ENCODE measurements at regions not wholly inside any gene's neighbourhood (a gene's known extent, or its start where the extent isn't known, plus 50 kb on each side); places are given as distances from the start of the nearest gene placed in this dataset.

DNA sequence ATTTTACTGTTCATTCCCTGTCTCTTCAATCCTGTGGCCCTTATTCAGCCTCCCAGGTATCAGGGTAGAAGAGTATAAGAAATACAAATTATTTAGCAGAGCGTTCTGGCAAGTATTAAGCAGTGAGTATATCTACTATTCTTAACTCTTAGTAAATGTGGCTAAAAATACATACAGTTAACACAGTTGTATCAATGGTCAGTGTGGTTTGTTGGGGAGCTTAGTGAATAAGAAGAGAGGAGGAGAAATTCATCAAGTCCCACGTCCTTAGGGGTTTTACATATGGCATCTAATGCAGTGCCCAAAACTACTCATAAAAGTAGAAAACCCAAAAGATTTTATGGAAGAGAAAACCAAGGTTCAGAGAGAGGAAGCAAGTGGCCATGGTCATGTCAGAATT, 691.0 kb upstream of the SGCG start:
- no peaks in the 10 kb centered on the region for H3K27me3 ChIP-seq
- no peaks in the 10 kb centered on the region for H3K9me3 ChIP-seq
- 78 to 84% methylated on average over 2 of the region's 2 CpGs for WGBS, 2 donors
- H3K36me3 ChIP-seq (ENCODE audit: low read depth, missing control alignments): no peaks in the 10 kb centered on the region
- no peak overlapping the region for H3K27ac ChIP-seq
- TF ChIP-seq POLR2A (IDR thresholded peaks at IDR 0.05): no peak
- TF ChIP-seq, protein P1, sequence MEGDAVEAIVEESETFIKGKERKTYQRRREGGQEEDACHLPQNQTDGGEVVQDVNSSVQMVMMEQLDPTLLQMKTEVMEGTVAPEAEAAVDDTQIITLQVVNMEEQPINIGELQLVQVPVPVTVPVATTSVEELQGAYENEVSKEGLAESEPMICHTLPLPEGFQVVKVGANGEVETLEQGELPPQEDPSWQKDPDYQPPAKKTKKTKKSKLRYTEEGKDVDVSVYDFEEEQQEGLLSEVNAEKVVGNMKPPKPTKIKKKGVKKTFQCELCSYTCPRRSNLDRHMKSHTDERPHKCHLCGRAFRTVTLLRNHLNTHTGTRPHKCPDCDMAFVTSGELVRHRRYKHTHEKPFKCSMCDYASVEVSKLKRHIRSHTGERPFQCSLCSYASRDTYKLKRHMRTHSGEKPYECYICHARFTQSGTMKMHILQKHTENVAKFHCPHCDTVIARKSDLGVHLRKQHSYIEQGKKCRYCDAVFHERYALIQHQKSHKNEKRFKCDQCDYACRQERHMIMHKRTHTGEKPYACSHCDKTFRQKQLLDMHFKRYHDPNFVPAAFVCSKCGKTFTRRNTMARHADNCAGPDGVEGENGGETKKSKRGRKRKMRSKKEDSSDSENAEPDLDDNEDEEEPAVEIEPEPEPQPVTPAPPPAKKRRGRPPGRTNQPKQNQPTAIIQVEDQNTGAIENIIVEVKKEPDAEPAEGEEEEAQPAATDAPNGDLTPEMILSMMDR (IDR thresholded peaks at IDR 0.05): no peak
- H3K4me3 ChIP-seq: no peak overlapping the region
- intact Hi-C loops (cut with DNase I; ENCODE audit: low total_unique reads): no loop called here
- no peak for DNase-seq
- no peaks in the 10 kb centered on the region for H3K4me1 ChIP-seq

DNA sequence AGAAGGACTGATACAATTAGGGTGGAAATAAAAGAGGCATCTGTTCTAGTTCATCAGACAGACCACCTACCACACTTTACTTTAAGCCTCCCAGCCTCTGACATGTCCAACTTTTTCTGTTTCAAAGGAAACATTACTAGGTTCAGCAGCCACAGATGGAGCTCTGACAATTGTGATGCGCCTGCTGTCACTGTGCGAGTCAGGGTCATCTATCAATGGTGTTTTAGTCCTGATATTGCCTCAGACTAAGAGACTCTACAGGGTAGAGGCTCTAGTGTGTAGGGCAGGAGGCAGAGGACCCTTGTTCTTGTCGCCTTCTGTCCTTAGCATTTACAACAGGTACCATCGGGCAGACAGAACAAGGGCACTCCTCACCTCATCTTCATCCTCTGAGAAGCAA, 685.0 kb upstream of the SGCG start:
- H3K9me3 ChIP-seq: no peaks in the 10 kb centered on the region
- no peak overlapping the region for H3K4me3 ChIP-seq
- 76 to 82% methylated on average over 4 of the region's 4 CpGs for WGBS, 2 donors
- DNase-seq: no peak
- H3K27ac ChIP-seq: no peak overlapping the region
- intact Hi-C loops (cut with DNase I; ENCODE audit: low total_unique reads): no loop called here
- no peaks in the 10 kb centered on the region for H3K4me1 ChIP-seq
- H3K36me3 ChIP-seq (ENCODE audit: low read depth, missing control alignments): no peaks in the 10 kb centered on the region
- H3K27me3 ChIP-seq: no peaks in the 10 kb centered on the region
- TF ChIP-seq POLR2A (IDR thresholded peaks at IDR 0.05): no peak
- TF ChIP-seq, protein P1 (IDR thresholded peaks at IDR 0.05): no peak

DNA sequence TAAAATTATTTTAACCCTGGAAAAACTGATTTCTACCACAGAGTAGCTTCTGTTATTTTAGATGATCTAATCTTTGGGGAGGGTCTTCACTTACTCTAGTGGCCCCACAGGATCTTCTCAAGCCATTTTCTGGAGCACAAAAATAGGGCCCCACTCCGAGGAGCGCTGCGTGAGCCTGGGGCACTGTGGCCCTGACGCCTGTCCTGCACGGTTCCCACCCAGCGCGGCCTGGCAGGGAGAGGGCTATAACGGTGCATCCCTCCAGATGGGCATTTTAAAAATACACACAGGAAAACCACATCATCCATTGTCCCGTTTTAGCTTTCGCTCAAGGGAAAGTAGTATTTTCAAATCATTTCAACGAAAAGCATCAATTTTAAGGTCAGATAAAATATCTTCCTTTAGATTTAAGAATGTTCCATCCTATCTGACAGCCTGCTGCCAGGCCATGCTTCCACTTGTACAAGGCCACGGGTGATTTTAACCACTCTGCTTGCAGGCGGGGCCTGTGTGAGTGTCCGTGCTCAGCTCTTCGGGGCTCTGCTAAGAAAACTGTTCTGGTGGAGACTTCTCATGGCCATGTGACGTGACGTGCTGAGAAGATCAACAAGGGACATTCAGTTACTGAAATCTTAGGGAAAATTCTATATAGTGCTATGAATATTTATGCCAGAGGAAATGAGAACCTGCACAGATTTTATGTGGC, 683.8 kb upstream of the SGCG start:
- Histone ChIP-seq H3K9me3 (no peaks in the 10 kb centered on the region), H3K27ac (no peak overlapping the region), H3K36me3 (ENCODE audit: low read depth, missing control alignments) (no peaks in the 10 kb centered on the region), H3K27me3 (no peaks in the 10 kb centered on the region), H3K4me3 (no peak overlapping the region), H3K4me1 (no peaks in the 10 kb centered on the region)
- no peak for TF ChIP-seq POLR2A (IDR thresholded peaks at IDR 0.05)
- TF ChIP-seq, protein P1 (IDR thresholded peaks at IDR 0.05): no peak
- DNase-seq: no peak
- intact Hi-C loops (cut with DNase I; ENCODE audit: low total_unique reads): no loop called here
- WGBS, 2 donors: 73 to 80% methylated on average over 17 of the region's 17 CpGs

DNA sequence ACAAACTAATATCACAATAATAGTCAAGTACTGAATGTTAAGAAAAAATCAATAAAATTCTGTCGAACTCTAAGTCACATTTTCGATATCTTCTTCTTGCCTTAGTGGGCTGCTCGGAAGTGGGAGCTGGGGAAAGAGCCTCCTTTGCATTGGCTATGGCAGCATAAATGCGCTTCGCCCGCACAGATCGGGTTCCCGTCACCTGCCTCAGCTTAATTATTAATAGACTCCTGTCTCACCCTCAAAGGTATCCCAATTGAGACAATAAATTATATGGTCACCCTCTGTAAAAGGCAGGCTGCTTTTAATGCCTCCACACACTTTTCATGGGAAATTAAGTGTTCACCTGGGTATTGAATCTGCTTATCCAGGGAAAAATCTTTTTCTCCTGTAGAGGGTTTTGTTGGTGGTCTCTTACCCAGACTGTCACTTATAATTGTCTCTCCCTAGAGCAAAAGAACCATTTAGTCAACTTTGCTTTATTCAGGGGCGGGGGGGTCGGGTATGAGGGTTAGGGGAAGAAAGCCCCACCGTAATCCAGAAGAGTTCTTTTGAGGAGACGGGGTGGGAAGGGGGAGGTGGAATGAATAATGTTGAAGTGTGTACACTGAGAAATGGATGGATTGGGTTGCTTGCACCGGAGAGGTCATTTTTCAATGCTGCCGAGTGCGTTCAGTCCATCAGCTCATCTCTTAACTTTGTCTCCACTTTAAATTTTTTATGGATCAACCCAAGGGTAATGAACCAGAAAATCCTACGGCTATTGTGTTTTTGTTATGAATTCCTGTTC, 682.6 kb upstream of the SGCG start:
- H3K9me3 ChIP-seq: no peaks in the 10 kb centered on the region
- no peaks in the 10 kb centered on the region for H3K4me1 ChIP-seq
- H3K27ac ChIP-seq: no peak overlapping the region
- no peak overlapping the region for H3K4me3 ChIP-seq
- intact Hi-C loops (cut with DNase I; ENCODE audit: low total_unique reads): no loop called here
- no peaks in the 10 kb centered on the region for H3K27me3 ChIP-seq
- H3K36me3 ChIP-seq (ENCODE audit: low read depth, missing control alignments): no peaks in the 10 kb centered on the region
- 55 to 65% methylated on average over 16 of the region's 16 CpGs for WGBS, 2 donors
- no peak for TF ChIP-seq POLR2A (IDR thresholded peaks at IDR 0.05)
- TF ChIP-seq, protein P1 (IDR thresholded peaks at IDR 0.05): no peak
- no peak for DNase-seq

Measured in testis (tissue), 2 donors.